ENCODE measurements at regions not wholly inside any gene's neighbourhood (a gene's known extent, or its start where the extent isn't known, plus 50 kb on each side); places are given as distances from the start of the nearest gene placed in this dataset.

DNA sequence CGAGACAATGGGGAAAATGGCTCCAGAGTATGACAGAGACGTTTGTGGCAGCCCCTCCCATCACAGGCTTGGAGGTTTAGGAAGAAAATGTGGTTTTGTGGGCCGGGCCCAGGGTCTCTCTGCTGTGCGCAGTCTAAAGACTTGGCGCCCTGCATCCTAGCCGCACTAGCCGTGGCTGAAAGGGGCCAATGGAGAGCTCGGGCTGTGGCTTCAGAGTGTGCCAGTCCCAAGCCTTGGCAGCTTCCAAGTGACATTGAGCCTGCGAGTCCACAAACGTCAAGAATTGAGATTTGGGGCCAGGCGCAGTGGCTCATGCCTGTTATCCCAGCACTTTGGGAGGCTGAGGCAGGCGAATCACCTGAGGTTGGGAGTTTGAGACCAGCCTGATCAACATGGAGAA, 513.1 kb downstream of the PCDH17 start:
- DNase-seq (ENCODE audit: low spot score), result peak; percentile 64
- H3K27ac Mint-ChIP-seq (ENCODE audit: unreplicated experiment), result no peak overlapping the region
- no peaks in the 10 kb centered on the region for H3K27me3 Mint-ChIP-seq (ENCODE audit: low read depth)
- H3K36me3 Mint-ChIP-seq (ENCODE audit: low read depth), result no peaks in the 10 kb centered on the region
- H3K4me3 Mint-ChIP-seq (ENCODE audit: unreplicated experiment), result no peak overlapping the region
- peaks cover 9% of the 10 kb centered on the region for H3K9me3 Mint-ChIP-seq (ENCODE audit: low read depth)
- TF ChIP-seq CTCF (IDR thresholded peaks at IDR 0.05), result no peak
- no peaks in the 10 kb centered on the region for H3K4me1 Mint-ChIP-seq (ENCODE audit: low read depth)

GRCh38 chr13:58151452-58151851, 519.9 kb downstream of the PCDH17 start:
- Mint-ChIP-seq H3K4me3 (ENCODE audit: unreplicated experiment) (no peak overlapping the region), H3K27ac (ENCODE audit: unreplicated experiment) (no peak overlapping the region), H3K9me3 (ENCODE audit: low read depth) (no peaks in the 10 kb centered on the region), H3K36me3 (ENCODE audit: low read depth) (no peaks in the 10 kb centered on the region), H3K4me1 (ENCODE audit: low read depth) (no peaks in the 10 kb centered on the region), H3K27me3 (ENCODE audit: low read depth) (no peaks in the 10 kb centered on the region)
- TF ChIP-seq CTCF (IDR thresholded peaks at IDR 0.05), result no peak
- no peak for DNase-seq (ENCODE audit: low spot score)

- Mint-ChIP-seq H3K4me1 (ENCODE audit: low read depth) (no peaks in the 10 kb centered on the region), H3K27me3 (ENCODE audit: low read depth) (no peaks in the 10 kb centered on the region), H3K9me3 (ENCODE audit: low read depth) (no peaks in the 10 kb centered on the region), H3K4me3 (ENCODE audit: unreplicated experiment) (no peak overlapping the region), H3K27ac (ENCODE audit: unreplicated experiment) (no peak overlapping the region), H3K36me3 (ENCODE audit: low read depth) (no peaks in the 10 kb centered on the region)
- no peak for TF ChIP-seq CTCF (IDR thresholded peaks at IDR 0.05)
- DNase-seq (ENCODE audit: low spot score), result no peak
Observed at GRCh38 chr13:58160980-58161379, 529.4 kb downstream of the PCDH17 start.

- DNase-seq (ENCODE audit: low spot score), result no peak
- no peak for TF ChIP-seq CTCF (IDR thresholded peaks at IDR 0.05)
- Mint-ChIP-seq H3K36me3 (ENCODE audit: low read depth) (no peaks in the 10 kb centered on the region), H3K27ac (ENCODE audit: unreplicated experiment) (no peak overlapping the region), H3K4me3 (ENCODE audit: unreplicated experiment) (no peak overlapping the region), H3K27me3 (ENCODE audit: low read depth) (peaks cover 1% of the 10 kb centered on the region), H3K4me1 (ENCODE audit: low read depth) (no peaks in the 10 kb centered on the region), H3K9me3 (ENCODE audit: low read depth) (no peaks in the 10 kb centered on the region)
Observed at GRCh38 chr13:58165617-58166016, 534.1 kb downstream of the PCDH17 start.

DNA sequence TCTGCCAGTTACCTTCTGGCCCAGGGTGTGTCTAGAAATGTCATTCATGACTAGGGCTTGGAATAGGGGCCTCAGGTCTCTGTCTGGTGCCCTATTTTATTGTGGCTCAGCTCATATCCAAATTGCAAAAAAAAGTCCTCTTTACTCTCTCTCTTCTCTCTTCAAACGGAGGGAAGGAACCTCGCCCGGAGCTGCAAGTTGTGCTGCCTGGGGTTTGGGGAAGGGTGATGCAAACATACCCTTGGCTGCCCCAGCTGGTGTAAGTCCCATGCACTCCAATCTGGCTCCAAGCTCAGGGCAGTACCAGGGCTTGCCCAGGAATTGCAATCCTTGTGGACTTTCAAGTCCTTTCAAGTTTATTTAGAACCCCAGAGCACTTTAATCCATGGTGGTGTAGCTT, 549.6 kb downstream of the PCDH17 start:
- DNase-seq (ENCODE audit: low spot score), result no peak
- no peak overlapping the region for H3K4me3 Mint-ChIP-seq (ENCODE audit: unreplicated experiment)
- TF ChIP-seq CTCF (IDR thresholded peaks at IDR 0.05), result no peak
- no peak overlapping the region for H3K27ac Mint-ChIP-seq (ENCODE audit: unreplicated experiment)
- H3K27me3 Mint-ChIP-seq (ENCODE audit: low read depth), result no peaks in the 10 kb centered on the region
- no peaks in the 10 kb centered on the region for H3K4me1 Mint-ChIP-seq (ENCODE audit: low read depth)
- peaks cover 18% of the 10 kb centered on the region for H3K9me3 Mint-ChIP-seq (ENCODE audit: low read depth)
- H3K36me3 Mint-ChIP-seq (ENCODE audit: low read depth), result no peaks in the 10 kb centered on the region
